ENCODE measurements at regions not wholly inside any gene's neighbourhood (a gene's known extent, or its start where the extent isn't known, plus 50 kb on each side); places are given as distances from the start of the nearest gene placed in this dataset.

GRCh38 chrX:94204524-94204923 lies 530.5 kb downstream of the FAM133A start:
- Histone ChIP-seq H3F3A (ENCODE audit: low read length, unreplicated experiment) (no peaks in the 10 kb centered on the region), H3K4me3 (ENCODE audit: low read length) (no peak overlapping the region), H3K9me3 (ENCODE audit: low read length) (no peaks in the 10 kb centered on the region), H3K79me2 (ENCODE audit: low read length) (no peaks in the 10 kb centered on the region), H3K9me2 (replicated peaks; ENCODE audit: low read length) (no peaks in the 10 kb centered on the region), H3K4me2 (ENCODE audit: low read length) (0 out of 2 replicates have a peak overlapping the region, but pooled peaks have one; percentile 16), H3K27me3 (ENCODE audit: low read length) (no peaks in the 10 kb centered on the region), H4K20me1 (ENCODE audit: low read length) (no peaks in the 10 kb centered on the region), H3K27ac (ENCODE audit: low read length) (no peak overlapping the region), H2AFZ (ENCODE audit: low read length) (no peak overlapping the region), H3K4me1 (ENCODE audit: insufficient read depth, low read length) (no peaks in the 10 kb centered on the region), H3K9ac (ENCODE audit: low read length) (no peak overlapping the region), H3K36me3 (ENCODE audit: low read depth, low read length) (no peaks in the 10 kb centered on the region)
- no peak for ATAC-seq
- TF ChIP-seq CTCF (conservative IDR thresholded peaks at IDR 0.05; ENCODE audit: low read depth, low read length) (no peak), EZH2 (IDR thresholded peaks at IDR 0.05; ENCODE audit: low read length, unreplicated experiment) (no peak), EZH2phosphoT487 (IDR thresholded peaks at IDR 0.05; ENCODE audit: borderline replicate concordance, low read length) (no peak)
- intact Hi-C loops (cut with micrococcal nuclease), result no loop called here
- DNase-seq, result no peak
- ChIA-PET POLR2A (ENCODE audit: unreplicated experiment) (no interaction called here), CTCF (no interaction called here)
- no TSS peak for BruUV-seq (replicated peaks)

DNA sequence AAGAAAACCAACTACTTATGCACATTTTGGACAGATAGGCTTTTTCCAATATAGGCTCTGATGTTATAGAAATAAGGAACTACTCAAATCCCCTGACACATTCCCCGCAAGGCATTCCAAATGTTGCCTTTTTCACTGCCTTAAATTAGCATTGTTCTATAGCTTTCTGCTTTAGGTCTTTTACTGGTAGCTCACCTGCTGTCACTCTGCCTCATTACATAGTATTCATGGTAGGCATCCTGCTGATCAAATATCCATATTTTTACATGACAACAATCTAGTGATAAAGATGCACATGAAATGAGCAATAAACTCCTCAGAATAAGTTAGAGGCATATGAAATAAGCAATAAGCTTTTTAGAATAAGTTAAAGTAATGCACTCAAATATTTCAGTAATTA lies 542.7 kb downstream of the FAM133A start:
- TF ChIP-seq EZH2 (IDR thresholded peaks at IDR 0.05; ENCODE audit: low read length, unreplicated experiment), result no peak
- no peak for TF ChIP-seq EZH2phosphoT487 (IDR thresholded peaks at IDR 0.05; ENCODE audit: borderline replicate concordance, low read length)
- no peak for TF ChIP-seq CTCF (conservative IDR thresholded peaks at IDR 0.05; ENCODE audit: low read depth, low read length)
- CTCF ChIA-PET, result no interaction called here
- H2AFZ ChIP-seq (ENCODE audit: low read length), result no peak overlapping the region
- no peaks in the 10 kb centered on the region for H3K9me3 ChIP-seq (ENCODE audit: low read length)
- H3K27ac ChIP-seq (ENCODE audit: low read length), result no peak overlapping the region
- no peak overlapping the region for H3K9ac ChIP-seq (ENCODE audit: low read length)
- POLR2A ChIA-PET (ENCODE audit: unreplicated experiment), result no interaction called here
- H3K36me3 ChIP-seq (ENCODE audit: low read depth, low read length), result no peaks in the 10 kb centered on the region
- no peaks in the 10 kb centered on the region for H4K20me1 ChIP-seq (ENCODE audit: low read length)
- intact Hi-C loops (cut with micrococcal nuclease), result no loop called here
- no peaks in the 10 kb centered on the region for H3K9me2 ChIP-seq (replicated peaks; ENCODE audit: low read length)
- no peak overlapping the region for H3K4me3 ChIP-seq (ENCODE audit: low read length)
- no TSS peak for BruUV-seq (replicated peaks)
- no peaks in the 10 kb centered on the region for H3K79me2 ChIP-seq (ENCODE audit: low read length)
- DNase-seq (no peak), ATAC-seq (no peak)
- H3F3A ChIP-seq (ENCODE audit: low read length, unreplicated experiment), result no peaks in the 10 kb centered on the region
- no peak overlapping the region for H3K4me2 ChIP-seq (ENCODE audit: low read length)
- no peaks in the 10 kb centered on the region for H3K27me3 ChIP-seq (ENCODE audit: low read length)
- no peaks in the 10 kb centered on the region for H3K4me1 ChIP-seq (ENCODE audit: insufficient read depth, low read length)

GRCh38 chrX:94252211-94252610 lies 578.2 kb downstream of the FAM133A start:
- POLR2A ChIA-PET (ENCODE audit: unreplicated experiment), result no interaction called here
- no peaks in the 10 kb centered on the region for H3K9me2 ChIP-seq (replicated peaks; ENCODE audit: low read length)
- no peaks in the 10 kb centered on the region for H3K79me2 ChIP-seq (ENCODE audit: low read length)
- H3K4me3 ChIP-seq (ENCODE audit: low read length), result no peak overlapping the region
- H3K36me3 ChIP-seq (ENCODE audit: low read depth, low read length), result no peaks in the 10 kb centered on the region
- H3K27ac ChIP-seq (ENCODE audit: low read length), result no peak overlapping the region
- H4K20me1 ChIP-seq (ENCODE audit: low read length), result no peaks in the 10 kb centered on the region
- no peak overlapping the region for H2AFZ ChIP-seq (ENCODE audit: low read length)
- H3F3A ChIP-seq (ENCODE audit: low read length, unreplicated experiment), result no peaks in the 10 kb centered on the region
- no peaks in the 10 kb centered on the region for H3K9me3 ChIP-seq (ENCODE audit: low read length)
- H3K9ac ChIP-seq (ENCODE audit: low read length), result no peak overlapping the region
- TF ChIP-seq EZH2phosphoT487 (IDR thresholded peaks at IDR 0.05; ENCODE audit: borderline replicate concordance, low read length) (no peak), CTCF (conservative IDR thresholded peaks at IDR 0.05; ENCODE audit: low read depth, low read length) (no peak), EZH2 (IDR thresholded peaks at IDR 0.05; ENCODE audit: low read length, unreplicated experiment) (no peak)
- ATAC-seq (no peak), DNase-seq (no peak)
- intact Hi-C loops (cut with micrococcal nuclease), result no loop called here
- CTCF ChIA-PET, result no interaction called here
- H3K4me2 ChIP-seq (ENCODE audit: low read length), result no peak overlapping the region
- BruUV-seq (replicated peaks), result no TSS peak
- no peaks in the 10 kb centered on the region for H3K4me1 ChIP-seq (ENCODE audit: insufficient read depth, low read length)
- no peaks in the 10 kb centered on the region for H3K27me3 ChIP-seq (ENCODE audit: low read length)
